ENCODE measurements at regions not wholly inside any gene's neighbourhood (a gene's known extent, or its start where the extent isn't known, plus 50 kb on each side); places are given as distances from the start of the nearest gene placed in this dataset.

- TF ChIP-seq EP300 (IDR thresholded peaks at IDR 0.05), result no peak
- no peak for TF ChIP-seq POLR2A (IDR thresholded peaks at IDR 0.05)
- no peak for TF ChIP-seq CTCF (IDR thresholded peaks at IDR 0.05)
These were observed 266.1 kb upstream of the EPHA7 start for GRCh38 chr6:93685494-93685893.
